ENCODE measurements at regions not wholly inside any gene's neighbourhood (a gene's known extent, or its start where the extent isn't known, plus 50 kb on each side); places are given as distances from the start of the nearest gene placed in this dataset.

- DNase-seq (ENCODE audit: low read depth in 2 of 2): no peak
These were observed 157.6 kb upstream of the PLXNA4 start for GRCh38 chr7:132733860-132734259.

DNA sequence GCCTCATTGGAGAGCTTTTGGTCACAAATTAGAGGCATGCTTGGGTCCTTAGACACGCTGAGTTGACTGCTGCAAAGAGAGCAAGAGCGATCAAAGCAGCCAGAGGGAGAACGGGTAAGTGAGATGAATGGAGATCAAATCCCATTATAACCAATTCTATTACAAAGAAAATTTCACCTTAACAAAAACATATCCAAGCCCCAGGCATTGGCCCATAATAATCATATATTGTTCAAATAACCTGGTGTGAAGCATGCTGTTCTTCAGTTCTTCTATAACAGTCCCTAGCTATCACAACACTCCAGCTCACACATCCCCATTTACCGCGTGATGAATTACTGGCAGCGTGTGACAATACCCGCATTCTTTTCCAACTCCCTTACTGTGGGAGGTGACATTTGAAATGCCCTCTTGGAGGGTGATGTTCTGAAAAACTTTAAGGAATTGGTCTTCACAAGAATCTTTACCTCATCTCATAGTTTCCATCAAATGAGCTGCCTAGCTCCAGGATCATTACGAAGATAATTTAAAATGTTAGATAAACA is 156.1 kb upstream of the PLXNA4 start:
- no peak for DNase-seq (ENCODE audit: low read depth in 2 of 2)

GRCh38 chr7:132730105-132730504 is 153.8 kb upstream of the PLXNA4 start:
- DNase-seq (ENCODE audit: low read depth in 2 of 2): no peak

DNA sequence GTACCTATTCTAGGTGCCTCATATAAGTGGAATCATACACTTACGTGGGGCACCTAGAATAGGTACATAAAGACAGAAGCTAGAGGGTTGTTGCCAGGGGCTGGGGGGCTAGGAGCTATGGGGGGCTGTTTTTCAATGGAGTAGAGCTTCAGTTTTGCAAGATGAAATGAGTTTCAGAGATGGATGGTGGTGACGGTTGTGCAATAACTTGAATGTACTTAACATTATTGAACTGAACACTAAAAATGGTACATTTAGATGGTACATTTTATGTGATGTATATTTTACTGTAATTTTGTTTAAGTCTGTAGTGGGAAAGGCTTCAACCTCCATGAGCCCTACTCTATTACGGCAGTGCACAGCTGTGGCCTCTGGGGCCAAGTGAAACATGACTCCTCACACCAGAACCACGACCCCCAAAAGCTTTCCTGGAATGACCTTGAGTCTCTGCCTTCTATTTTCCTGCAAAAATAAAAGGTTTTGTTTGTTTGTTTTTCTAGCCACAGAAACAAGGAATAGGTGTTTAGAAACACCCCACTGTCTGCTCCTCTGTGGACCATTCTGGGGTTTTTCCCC is 147.3 kb upstream of the PLXNA4 start:
- DNase-seq (ENCODE audit: low read depth in 2 of 2): no peak

DNA sequence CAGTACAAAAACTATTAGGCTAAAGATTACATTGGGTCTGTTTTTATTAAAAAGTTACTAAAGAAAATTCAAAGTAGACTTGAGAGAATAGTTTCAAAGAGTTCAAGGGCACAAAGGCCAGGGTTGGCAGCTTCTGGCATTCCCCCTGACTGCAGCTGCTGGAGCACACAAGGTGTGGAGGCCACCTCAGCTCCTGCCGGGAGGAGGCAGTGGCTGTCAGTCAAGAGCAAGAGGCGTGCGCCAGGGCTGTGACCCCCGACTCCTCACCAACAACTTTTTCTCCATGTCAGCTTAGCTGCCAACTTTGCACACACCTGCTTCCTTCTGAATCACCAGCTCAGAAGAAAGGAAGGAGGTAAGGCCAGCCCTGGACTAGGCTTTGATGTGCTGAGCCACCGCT is 144.6 kb upstream of the PLXNA4 start:
- no peak for DNase-seq (ENCODE audit: low read depth in 2 of 2)

DNA sequence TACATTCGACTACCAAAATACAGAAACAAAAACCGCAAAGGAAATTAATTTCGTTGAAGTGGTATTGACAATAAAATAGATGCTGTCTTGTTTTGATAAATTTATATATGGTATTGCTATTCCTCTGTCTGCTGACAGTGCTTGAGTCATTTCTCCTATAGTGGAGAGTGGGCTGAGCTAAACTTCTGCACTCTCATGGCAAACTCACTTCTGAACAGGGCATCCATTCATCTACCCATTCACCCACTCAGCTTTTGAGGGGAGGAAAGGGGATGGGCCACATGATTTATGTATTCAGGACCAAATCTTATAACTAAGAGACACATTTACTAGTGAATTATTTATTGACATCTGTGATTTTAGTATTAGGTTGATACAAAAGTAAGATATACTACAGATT is 137.6 kb upstream of the PLXNA4 start:
- no peak for DNase-seq (ENCODE audit: low read depth in 2 of 2)

- DNase-seq (ENCODE audit: low read depth in 2 of 2): no peak
These were observed 133.8 kb upstream of the PLXNA4 start for GRCh38 chr7:132709971-132710567.

GRCh38 chr7:132708470-132708869 is 132.2 kb upstream of the PLXNA4 start:
- DNase-seq (ENCODE audit: low read depth in 2 of 2): no peak

DNA sequence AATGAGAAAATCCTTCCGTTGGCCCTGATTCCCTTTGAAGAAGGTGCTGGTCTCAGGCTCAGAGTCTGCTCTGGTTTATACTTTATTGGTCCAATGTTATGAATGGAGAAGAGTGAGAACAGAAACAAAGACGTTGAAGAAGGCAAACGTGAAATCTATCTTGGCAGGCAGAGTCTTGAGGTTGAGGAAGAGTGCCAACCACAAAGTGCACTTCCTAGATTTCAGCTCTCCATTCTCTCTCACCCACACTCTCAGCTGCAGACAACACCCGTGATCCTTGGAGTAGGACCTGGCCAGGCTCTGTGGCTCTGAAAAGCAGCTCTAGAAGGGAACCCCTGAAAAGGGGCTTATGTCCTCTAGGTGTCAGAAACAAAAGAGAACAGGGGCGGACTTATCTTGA is 128.9 kb upstream of the PLXNA4 start:
- DNase-seq (ENCODE audit: low read depth in 2 of 2): no peak

DNA sequence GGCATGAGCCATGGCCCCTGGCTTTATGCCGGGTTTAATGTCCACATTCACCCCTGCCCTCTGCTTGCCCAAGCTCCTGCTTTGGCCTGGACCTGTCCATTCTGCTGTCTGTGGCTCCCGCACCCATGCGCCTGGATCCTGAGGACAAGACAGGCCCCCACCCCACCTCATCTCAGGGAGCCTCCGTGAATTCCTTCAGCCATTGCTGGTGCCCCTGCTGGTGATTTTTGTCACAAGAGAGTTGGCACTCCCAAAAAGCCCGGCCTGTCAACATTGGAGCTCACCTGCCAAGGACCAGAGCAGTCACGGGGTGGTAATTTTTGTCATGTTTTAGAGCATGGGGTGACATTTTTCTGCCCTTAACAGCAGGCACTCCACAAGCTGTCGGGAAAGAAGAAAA is 127.5 kb upstream of the PLXNA4 start:
- no peak for DNase-seq (ENCODE audit: low read depth in 2 of 2)

DNA sequence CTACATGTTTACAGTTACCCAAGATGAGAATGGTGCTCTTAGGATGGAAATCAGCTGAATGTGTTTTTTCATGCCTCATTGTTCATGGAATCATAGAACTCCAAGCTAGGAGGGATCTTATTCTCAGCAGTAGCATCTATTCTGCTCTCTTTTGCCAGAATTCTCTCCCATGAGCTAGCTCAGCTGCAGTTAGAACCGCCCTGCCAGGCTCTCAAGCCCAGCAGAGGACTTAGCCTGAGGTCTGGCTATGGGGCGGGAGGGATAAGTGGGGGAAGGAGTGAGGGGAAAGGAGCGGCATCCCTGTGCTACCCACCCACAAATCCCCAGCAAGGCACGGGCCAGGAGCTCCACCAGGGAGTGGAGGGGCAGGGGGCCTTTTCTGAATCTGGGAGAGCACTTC is 120.7 kb upstream of the PLXNA4 start:
- no peak for DNase-seq (ENCODE audit: low read depth in 2 of 2)

GRCh38 chr7:132696332-132696731 is 120.1 kb upstream of the PLXNA4 start:
- DNase-seq (ENCODE audit: low read depth in 2 of 2): no peak

DNA sequence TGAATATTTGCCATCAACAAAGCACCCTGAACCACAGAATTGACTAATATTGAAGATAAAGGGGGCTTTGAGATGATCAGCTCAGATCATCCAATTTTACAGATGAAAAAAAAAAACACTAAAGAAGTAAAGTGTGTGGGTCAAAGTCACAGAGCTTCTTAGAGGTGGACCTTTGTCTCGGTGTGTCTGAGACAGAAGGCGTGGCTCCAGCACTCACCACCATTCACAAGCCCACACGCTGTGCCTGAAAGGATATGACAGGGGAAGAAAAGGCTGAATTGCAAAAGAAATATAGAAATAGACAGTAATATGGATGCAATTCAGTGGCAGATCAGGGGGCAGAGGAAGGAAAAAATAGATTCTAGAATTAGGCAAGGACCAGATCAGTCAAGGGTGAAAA is 114.9 kb upstream of the PLXNA4 start:
- DNase-seq (ENCODE audit: low read depth in 2 of 2): no peak

GRCh38 chr7:132690174-132690573 is 113.9 kb upstream of the PLXNA4 start:
- DNase-seq (ENCODE audit: low read depth in 2 of 2): no peak

- DNase-seq (ENCODE audit: low read depth in 2 of 2): no peak
These were observed 111.7 kb upstream of the PLXNA4 start for GRCh38 chr7:132687981-132688383.

GRCh38 chr7:132687016-132687415 is 110.7 kb upstream of the PLXNA4 start:
- DNase-seq (ENCODE audit: low read depth in 2 of 2): no peak

- no peak for DNase-seq (ENCODE audit: low read depth in 2 of 2)
These were observed 109.0 kb upstream of the PLXNA4 start for GRCh38 chr7:132685277-132685676.

GRCh38 chr7:132683896-132684690 is 107.8 kb upstream of the PLXNA4 start:
- no peak for DNase-seq (ENCODE audit: low read depth in 2 of 2)

- no peak for DNase-seq (ENCODE audit: low read depth in 2 of 2)
These were observed 105.7 kb upstream of the PLXNA4 start for GRCh38 chr7:132681951-132682350.

DNA sequence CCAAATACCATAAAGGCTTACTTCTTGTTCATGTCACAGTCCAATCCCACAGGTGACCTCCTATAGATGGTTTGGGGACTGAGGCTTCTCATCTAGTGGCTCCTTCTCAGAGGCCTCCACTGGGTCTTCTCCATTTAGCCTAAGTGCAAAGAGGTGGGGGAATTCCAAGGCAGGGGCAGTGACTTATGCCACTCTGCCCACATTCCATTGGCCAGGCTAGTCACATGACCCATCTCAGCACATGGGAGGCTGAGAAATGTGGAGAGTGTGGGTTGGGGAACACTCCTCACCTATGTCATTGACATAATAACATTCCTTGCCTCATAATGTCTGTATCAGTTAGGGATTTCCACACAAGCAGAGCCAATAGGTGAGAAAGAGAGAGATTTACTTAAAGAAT is 104.3 kb upstream of the PLXNA4 start:
- DNase-seq (ENCODE audit: low read depth in 2 of 2): no peak

- no peak for DNase-seq (ENCODE audit: low read depth in 2 of 2)
These were observed 102.4 kb upstream of the PLXNA4 start for GRCh38 chr7:132678656-132679055.

- DNase-seq (ENCODE audit: low read depth in 2 of 2): no peak
These were observed 101.6 kb upstream of the PLXNA4 start for GRCh38 chr7:132677918-132678317.

All from stimulated activated CD8-positive, alpha-beta memory T cell treated with anti-CD3 and anti-CD28 coated beads, Interleukin-7, amount 100 ng/mL, for 4 hours (primary cell).